HepG2 (cell line): ENCODE measurements at regions not wholly inside any gene's neighbourhood (a gene's known extent, or its start where the extent isn't known, plus 50 kb on each side); places are given as distances from the start of the nearest gene placed in this dataset.

Experiments
- ASH2L ChIP-seq: fragments of 300-600, 200-600 bp; sonication (generic); IDR thresholded peaks from 2 replicates; pipeline ENCODE4 v1.7.0; 2017; ENCODE audit warnings: low read depth, mild to moderate bottlenecking, moderate library complexity, mixed read lengths, low read length; ENCODE audit not compliant: insufficient read length
- ETV5 ChIP-seq: IDR thresholded peaks from 2 replicates; pipeline ENCODE4 v1.6.1; 2018; ENCODE audit warnings: missing biosample characterization, missing genetic modification reagents, inconsistent platforms, borderline replicate concordance
- IRF9 ChIP-seq: sonication (generic); formaldehyde crosslinking; IDR thresholded peaks from 2 replicates; pipeline ENCODE4 v1.8.0; 2022; ENCODE audit warnings: missing genetic modification reagents, mild to moderate bottlenecking, borderline replicate concordance
- MTA1 ChIP-seq: sonication (generic); formaldehyde crosslinking; IDR thresholded peaks from 2 replicates; pipeline ENCODE4 v1.4.0; 2020; ENCODE audit warnings: missing genetic modification reagents, mild to moderate bottlenecking, borderline replicate concordance
- RORA ChIP-seq: sonication (generic); formaldehyde crosslinking; IDR thresholded peaks from 2 replicates; pipeline ENCODE4 v1.5.0; 2020; ENCODE audit warnings: mild to moderate bottlenecking, missing genetic modification reagents, moderate library complexity
- TOE1 ChIP-seq: sonication (generic); formaldehyde crosslinking; IDR thresholded peaks from 2 replicates; pipeline ENCODE4 v1.4.0; 2020; ENCODE audit warnings: mild to moderate bottlenecking, missing genetic modification reagents
- TOPORS ChIP-seq: sonication (generic); formaldehyde crosslinking; IDR thresholded peaks from 2 replicates; pipeline ENCODE4 v1.8.0; 2023; ENCODE audit warnings: mild to moderate bottlenecking, missing genetic modification reagents
- ZNF205 ChIP-seq: IDR thresholded peaks from 2 replicates; pipeline ENCODE4 v1.6.1; 2018; ENCODE audit warnings: missing biosample characterization, missing genetic modification reagents
- ZXDC ChIP-seq: sonication (generic); formaldehyde crosslinking; IDR thresholded peaks from 2 replicates; pipeline ENCODE4 v1.5.0; 2020; ENCODE audit warnings: mild to moderate bottlenecking, missing genetic modification reagents
- TF ChIP-seq, protein P1 (sequence below): sonication (generic); formaldehyde crosslinking; IDR thresholded peaks from 2 replicates; pipeline ENCODE4 v1.9.0; 2021; ENCODE audit warnings: missing genetic modification reagents, borderline replicate concordance

- TF ChIP-seq IRF9 (CRISPR knock-in tag) (no peak), MTA1 (0 out of 2 replicates have a peak, but pooled peaks have one; percentile 43), ETV5 (no peak), RORA (CRISPR knock-in tag) (0 out of 2 replicates have a peak, but pooled peaks have one; percentile 39), ZXDC (CRISPR knock-in tag) (0 out of 2 replicates have a peak, but pooled peaks have one; percentile 2), ASH2L (peak; percentile 18), ZNF205 (CRISPR knock-in tag) (peak; percentile 18; the same call in 1 of the 2 replicates), TOPORS (CRISPR knock-in tag) (no peak), TOE1 (CRISPR knock-in tag) (no peak)
- TF ChIP-seq, protein P1, sequence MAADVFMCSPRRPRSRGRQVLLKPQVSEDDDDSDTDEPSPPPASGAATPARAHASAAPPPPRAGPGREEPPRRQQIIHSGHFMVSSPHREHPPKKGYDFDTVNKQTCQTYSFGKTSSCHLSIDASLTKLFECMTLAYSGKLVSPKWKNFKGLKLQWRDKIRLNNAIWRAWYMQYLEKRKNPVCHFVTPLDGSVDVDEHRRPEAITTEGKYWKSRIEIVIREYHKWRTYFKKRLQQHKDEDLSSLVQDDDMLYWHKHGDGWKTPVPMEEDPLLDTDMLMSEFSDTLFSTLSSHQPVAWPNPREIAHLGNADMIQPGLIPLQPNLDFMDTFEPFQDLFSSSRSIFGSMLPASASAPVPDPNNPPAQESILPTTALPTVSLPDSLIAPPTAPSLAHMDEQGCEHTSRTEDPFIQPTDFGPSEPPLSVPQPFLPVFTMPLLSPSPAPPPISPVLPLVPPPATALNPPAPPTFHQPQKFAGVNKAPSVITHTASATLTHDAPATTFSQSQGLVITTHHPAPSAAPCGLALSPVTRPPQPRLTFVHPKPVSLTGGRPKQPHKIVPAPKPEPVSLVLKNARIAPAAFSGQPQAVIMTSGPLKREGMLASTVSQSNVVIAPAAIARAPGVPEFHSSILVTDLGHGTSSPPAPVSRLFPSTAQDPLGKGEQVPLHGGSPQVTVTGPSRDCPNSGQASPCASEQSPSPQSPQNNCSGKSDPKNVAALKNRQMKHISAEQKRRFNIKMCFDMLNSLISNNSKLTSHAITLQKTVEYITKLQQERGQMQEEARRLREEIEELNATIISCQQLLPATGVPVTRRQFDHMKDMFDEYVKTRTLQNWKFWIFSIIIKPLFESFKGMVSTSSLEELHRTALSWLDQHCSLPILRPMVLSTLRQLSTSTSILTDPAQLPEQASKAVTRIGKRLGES (CRISPR knock-in tag), result no peak
Measured at GRCh38 chr6:37759221-37760144, 60.0 kb upstream of the ZFAND3 start (continued).
